ENCODE measurements at regions not wholly inside any gene's neighbourhood (a gene's known extent, or its start where the extent isn't known, plus 50 kb on each side); places are given as distances from the start of the nearest gene placed in this dataset.
"Not testable (repeated sequence)": the region's sequence is repeated elsewhere in the genome, so short reads cannot be mapped to it uniquely, and the experiment has no call there.

DNA sequence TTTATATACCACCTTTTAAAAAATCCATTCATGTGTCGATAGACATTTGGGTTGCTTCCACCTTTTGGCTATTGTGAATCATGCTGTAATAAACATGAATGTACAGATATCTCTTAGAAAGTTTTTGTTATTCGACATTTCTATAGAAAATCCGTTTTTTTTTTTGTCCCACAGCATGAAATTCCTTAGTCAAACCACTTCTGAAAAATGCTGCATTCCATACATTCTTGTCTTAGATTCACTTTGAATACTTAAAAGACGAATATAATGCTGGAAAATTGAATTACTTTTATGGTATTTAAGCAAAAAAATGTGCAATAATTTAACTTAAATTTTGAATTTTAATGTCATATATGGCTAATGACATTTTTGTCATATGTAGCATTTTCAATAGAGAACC lies 1345.5 kb downstream of the TECRL start (continued):
- TF ChIP-seq, protein P1, sequence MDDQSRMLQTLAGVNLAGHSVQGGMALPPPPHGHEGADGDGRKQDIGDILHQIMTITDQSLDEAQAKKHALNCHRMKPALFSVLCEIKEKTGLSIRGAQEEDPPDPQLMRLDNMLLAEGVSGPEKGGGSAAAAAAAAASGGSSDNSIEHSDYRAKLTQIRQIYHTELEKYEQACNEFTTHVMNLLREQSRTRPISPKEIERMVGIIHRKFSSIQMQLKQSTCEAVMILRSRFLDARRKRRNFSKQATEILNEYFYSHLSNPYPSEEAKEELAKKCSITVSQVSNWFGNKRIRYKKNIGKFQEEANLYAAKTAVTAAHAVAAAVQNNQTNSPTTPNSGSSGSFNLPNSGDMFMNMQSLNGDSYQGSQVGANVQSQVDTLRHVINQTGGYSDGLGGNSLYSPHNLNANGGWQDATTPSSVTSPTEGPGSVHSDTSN (IDR thresholded peaks at IDR 0.05): no peak
- TF ChIP-seq, protein P2, sequence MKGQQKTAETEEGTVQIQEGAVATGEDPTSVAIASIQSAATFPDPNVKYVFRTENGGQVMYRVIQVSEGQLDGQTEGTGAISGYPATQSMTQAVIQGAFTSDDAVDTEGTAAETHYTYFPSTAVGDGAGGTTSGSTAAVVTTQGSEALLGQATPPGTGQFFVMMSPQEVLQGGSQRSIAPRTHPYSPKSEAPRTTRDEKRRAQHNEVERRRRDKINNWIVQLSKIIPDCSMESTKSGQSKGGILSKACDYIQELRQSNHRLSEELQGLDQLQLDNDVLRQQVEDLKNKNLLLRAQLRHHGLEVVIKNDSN (IDR thresholded peaks at IDR 0.05; ENCODE audit: borderline replicate concordance, low read depth): no peak

DNA sequence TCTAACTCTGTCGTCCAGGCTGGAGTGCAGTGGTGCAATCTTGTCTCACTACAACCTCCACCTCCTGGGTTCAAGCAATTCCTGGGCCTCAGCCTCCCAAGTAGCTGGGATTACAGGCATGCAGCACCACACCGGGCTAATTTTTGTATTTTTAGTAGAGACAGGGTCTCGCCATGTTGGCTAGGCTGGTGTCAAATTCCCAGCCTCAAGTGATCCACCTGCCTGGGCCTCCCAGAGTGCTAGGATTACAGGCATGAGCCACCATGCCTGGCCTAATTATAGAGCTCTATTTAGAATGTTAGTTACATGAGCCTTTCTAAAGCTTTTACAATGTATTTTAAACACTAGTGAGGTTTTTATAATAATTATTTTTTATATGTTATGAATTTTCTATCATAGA lies 1346.4 kb downstream of the TECRL start:
- WGBS (ENCODE audit: low lambda C conversion rate): 51% methylated on average over 3 of the region's 3 CpGs
- DNase-seq; H3K9me2 ChIP-seq; H3K4me1 ChIP-seq (ENCODE audit: control insufficient read depth in 1 of 2, insufficient read depth in 2 of 2, low read depth in 1 of 2, low read length in 1 of 2); H3K36me3 ChIP-seq (replicated peaks in 1 of 2; ENCODE audit: control insufficient read depth in 1 of 2, insufficient read depth in 2 of 2, low read length in 1 of 2); H4K20me1 ChIP-seq (ENCODE audit: insufficient read depth); H3K79me2 ChIP-seq (ENCODE audit: insufficient read depth); H2AFZ ChIP-seq (ENCODE audit: low read depth); H3K27ac ChIP-seq (ENCODE audit: low read depth in 2 of 2, low read length in 1 of 2); H3K9me3 ChIP-seq; H3F3A ChIP-seq (replicated peaks; ENCODE audit: insufficient read depth); H3K4me2 ChIP-seq; H3K4me3 ChIP-seq (ENCODE audit: low read depth in 2 of 2, low read length in 1 of 2); H3K9ac ChIP-seq; POLR2A ChIA-PET; H3K27me3 ChIP-seq (ENCODE audit: insufficient read depth): not testable (repeated sequence)
- CTCF ChIA-PET: interaction anchor here (1.0 kb wide), 1 partner anchor 16 kb away, joined by 3 read pairs; no protein-coding TSS in a partner anchor

DNA sequence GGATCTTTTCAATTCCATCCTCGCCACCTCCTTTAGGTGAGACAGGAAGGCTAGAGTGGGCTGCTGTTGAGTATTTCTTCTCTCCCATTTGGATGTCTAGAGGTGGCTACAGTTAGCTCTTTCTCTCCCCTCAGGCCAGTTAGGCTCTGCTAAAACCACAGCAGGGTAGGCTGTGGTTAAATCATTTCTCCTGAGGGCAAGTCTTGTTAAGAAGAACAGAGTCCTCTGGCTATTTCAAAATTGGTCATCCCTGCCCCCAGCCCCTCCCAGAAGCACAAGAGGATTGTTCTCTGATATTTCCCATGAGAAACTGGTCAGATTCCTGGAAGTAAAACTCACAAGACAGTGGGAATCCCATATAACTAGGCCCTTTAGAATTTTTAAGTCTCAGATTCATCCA lies 1359.5 kb downstream of the TECRL start:
- H3K27ac ChIP-seq (ENCODE audit: low read depth in 2 of 2, low read length in 1 of 2): no peak overlapping the region
- no peaks in the 10 kb centered on the region for H3F3A ChIP-seq (replicated peaks; ENCODE audit: insufficient read depth)
- H3K9ac ChIP-seq: no peak overlapping the region
- H3K4me2 ChIP-seq: no peak overlapping the region
- 7% methylated on average over 1 of the region's 1 CpG for WGBS (ENCODE audit: low lambda C conversion rate)
- H4K20me1 ChIP-seq (ENCODE audit: insufficient read depth): no peaks in the 10 kb centered on the region
- H3K9me3 ChIP-seq: no peaks in the 10 kb centered on the region
- TF ChIP-seq CHD2 (IDR thresholded peaks at IDR 0.05; ENCODE audit: low read length, partially characterized antibody) (no peak), FOXM1 (IDR thresholded peaks at IDR 0.05; ENCODE audit: low read depth) (no peak), RFX5 (IDR thresholded peaks at IDR 0.05; ENCODE audit: low read length) (no peak), SMC3 (IDR thresholded peaks at IDR 0.05; ENCODE audit: low read depth, low read length) (no peak), FOSL2 (IDR thresholded peaks at IDR 0.05; ENCODE audit: borderline replicate concordance, low read depth) (no peak), MEF2A (IDR thresholded peaks at IDR 0.05; ENCODE audit: borderline replicate concordance, low read depth) (no peak), YY1 (IDR thresholded peaks at IDR 0.05; ENCODE audit: low read depth) (no peak), GATA2 (CRISPR knock-in tag; IDR thresholded peaks at IDR 0.05) (no peak), NRF1 (IDR thresholded peaks at IDR 0.05; ENCODE audit: low read depth, low read length) (no peak)
- TF ChIP-seq, protein P3, sequence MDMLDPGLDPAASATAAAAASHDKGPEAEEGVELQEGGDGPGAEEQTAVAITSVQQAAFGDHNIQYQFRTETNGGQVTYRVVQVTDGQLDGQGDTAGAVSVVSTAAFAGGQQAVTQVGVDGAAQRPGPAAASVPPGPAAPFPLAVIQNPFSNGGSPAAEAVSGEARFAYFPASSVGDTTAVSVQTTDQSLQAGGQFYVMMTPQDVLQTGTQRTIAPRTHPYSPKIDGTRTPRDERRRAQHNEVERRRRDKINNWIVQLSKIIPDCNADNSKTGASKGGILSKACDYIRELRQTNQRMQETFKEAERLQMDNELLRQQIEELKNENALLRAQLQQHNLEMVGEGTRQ (IDR thresholded peaks at IDR 0.05; ENCODE audit: borderline replicate concordance, low read depth, low read length): no peak
- TF ChIP-seq, protein P4, sequence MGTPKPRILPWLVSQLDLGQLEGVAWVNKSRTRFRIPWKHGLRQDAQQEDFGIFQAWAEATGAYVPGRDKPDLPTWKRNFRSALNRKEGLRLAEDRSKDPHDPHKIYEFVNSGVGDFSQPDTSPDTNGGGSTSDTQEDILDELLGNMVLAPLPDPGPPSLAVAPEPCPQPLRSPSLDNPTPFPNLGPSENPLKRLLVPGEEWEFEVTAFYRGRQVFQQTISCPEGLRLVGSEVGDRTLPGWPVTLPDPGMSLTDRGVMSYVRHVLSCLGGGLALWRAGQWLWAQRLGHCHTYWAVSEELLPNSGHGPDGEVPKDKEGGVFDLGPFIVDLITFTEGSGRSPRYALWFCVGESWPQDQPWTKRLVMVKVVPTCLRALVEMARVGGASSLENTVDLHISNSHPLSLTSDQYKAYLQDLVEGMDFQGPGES (IDR thresholded peaks at IDR 0.05; ENCODE audit: low read depth, low read length): no peak
- TF ChIP-seq, protein P5, sequence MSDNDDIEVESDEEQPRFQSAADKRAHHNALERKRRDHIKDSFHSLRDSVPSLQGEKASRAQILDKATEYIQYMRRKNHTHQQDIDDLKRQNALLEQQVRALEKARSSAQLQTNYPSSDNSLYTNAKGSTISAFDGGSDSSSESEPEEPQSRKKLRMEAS (IDR thresholded peaks at IDR 0.05; ENCODE audit: low read depth): no peak
- TF ChIP-seq, protein P6, sequence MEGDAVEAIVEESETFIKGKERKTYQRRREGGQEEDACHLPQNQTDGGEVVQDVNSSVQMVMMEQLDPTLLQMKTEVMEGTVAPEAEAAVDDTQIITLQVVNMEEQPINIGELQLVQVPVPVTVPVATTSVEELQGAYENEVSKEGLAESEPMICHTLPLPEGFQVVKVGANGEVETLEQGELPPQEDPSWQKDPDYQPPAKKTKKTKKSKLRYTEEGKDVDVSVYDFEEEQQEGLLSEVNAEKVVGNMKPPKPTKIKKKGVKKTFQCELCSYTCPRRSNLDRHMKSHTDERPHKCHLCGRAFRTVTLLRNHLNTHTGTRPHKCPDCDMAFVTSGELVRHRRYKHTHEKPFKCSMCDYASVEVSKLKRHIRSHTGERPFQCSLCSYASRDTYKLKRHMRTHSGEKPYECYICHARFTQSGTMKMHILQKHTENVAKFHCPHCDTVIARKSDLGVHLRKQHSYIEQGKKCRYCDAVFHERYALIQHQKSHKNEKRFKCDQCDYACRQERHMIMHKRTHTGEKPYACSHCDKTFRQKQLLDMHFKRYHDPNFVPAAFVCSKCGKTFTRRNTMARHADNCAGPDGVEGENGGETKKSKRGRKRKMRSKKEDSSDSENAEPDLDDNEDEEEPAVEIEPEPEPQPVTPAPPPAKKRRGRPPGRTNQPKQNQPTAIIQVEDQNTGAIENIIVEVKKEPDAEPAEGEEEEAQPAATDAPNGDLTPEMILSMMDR (IDR thresholded peaks at IDR 0.05): no peak
- TF ChIP-seq, protein P1 (IDR thresholded peaks at IDR 0.05): no peak
- CTCF ChIA-PET: no interaction called here
- H3K4me3 ChIP-seq (ENCODE audit: low read depth in 2 of 2, low read length in 1 of 2): no peak overlapping the region
- H3K9me2 ChIP-seq: no peaks in the 10 kb centered on the region
- no peaks in the 10 kb centered on the region for H3K27me3 ChIP-seq (ENCODE audit: insufficient read depth)
- no peak for DNase-seq
- POLR2A ChIA-PET: no interaction called here
- H3K4me1 ChIP-seq (ENCODE audit: control insufficient read depth in 1 of 2, insufficient read depth in 2 of 2, low read depth in 1 of 2, low read length in 1 of 2): no peaks in the 10 kb centered on the region
- H2AFZ ChIP-seq (ENCODE audit: low read depth): no peak overlapping the region
- H3K79me2 ChIP-seq (ENCODE audit: insufficient read depth): no peaks in the 10 kb centered on the region
- H3K36me3 ChIP-seq (replicated peaks in 1 of 2; ENCODE audit: control insufficient read depth in 1 of 2, insufficient read depth in 2 of 2, low read length in 1 of 2): peaks cover 0 to 2% of the 10 kb centered on the region in 2 experiments
